DND-41 (cell line): ENCODE measurements at regions not wholly inside any gene's neighbourhood (a gene's known extent, or its start where the extent isn't known, plus 50 kb on each side); places are given as distances from the start of the nearest gene placed in this dataset.

Experiments
- CTCF ChIP-seq: IDR thresholded peaks from 2 replicates; pipeline ENCODE4 v1.5.1; 2012; ENCODE audit warnings: borderline replicate concordance, low read length, moderate library complexity, mild to moderate bottlenecking; ENCODE audit not compliant: poor library complexity, severe bottlenecking; ENCODE audit errors: extremely low read depth
- EZH2 ChIP-seq: IDR thresholded peaks from 3 replicates; pipeline ENCODE4 v1.6.1; 2012; ENCODE audit warnings: borderline replicate concordance, low read depth, mild to moderate bottlenecking, moderate library complexity, low read length, inconsistent platforms; ENCODE audit not compliant: severe bottlenecking

DNA sequence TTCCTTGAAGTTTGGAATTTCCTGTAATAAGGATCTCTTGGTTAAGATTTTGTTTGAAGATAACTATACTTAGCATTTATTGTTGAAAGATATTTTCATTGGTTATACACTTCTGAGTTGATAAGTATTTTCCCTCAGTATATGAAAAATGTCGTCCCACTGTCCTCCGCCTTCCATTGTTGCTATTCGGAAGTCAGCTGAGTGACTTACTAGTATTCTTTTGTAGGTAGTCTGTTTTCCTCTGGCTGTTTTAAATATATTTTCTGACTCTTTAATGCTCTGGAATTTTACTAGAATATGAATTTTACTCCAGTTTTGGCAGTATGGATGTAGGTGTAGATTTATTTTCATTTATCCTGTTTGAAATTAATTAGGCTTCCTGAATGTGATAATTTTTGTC is 498.7 kb upstream of the NFIA start:
- TF ChIP-seq CTCF, result no peak
- TF ChIP-seq EZH2, result no peak
